ENCODE measurements at regions not wholly inside any gene's neighbourhood (a gene's known extent, or its start where the extent isn't known, plus 50 kb on each side); places are given as distances from the start of the nearest gene placed in this dataset.

GRCh38 chr14:53496668-53497067 lies 343.5 kb upstream of the DDHD1 start:
- TF ChIP-seq EZH2 (IDR thresholded peaks at IDR 0.05; ENCODE audit: borderline replicate concordance, low read length) (no peak), CTCF (IDR thresholded peaks at IDR 0.05; ENCODE audit: low read length) (no peak)
